Hematopoietic multipotent progenitor cell treated with erythropoietin and hydrocortisone succinate and interleukin-3 and kit ligand, for 15 days (in vitro differentiated cells): ENCODE measurements at regions not wholly inside any gene's neighbourhood (a gene's known extent, or its start where the extent isn't known, plus 50 kb on each side); places are given as distances from the start of the nearest gene placed in this dataset.

ENCODE experiments used
- DNase-seq: peaks from one replicate; pipeline ENCODE4 v3.0.0-alpha.2; 2015; ENCODE audit warnings: low spot score

- DNase-seq, result no peak
These were observed 107.6 kb upstream of the PRSS58 start for GRCh38 chr7:142365410-142365842.

- no peak for DNase-seq
These were observed 106.7 kb upstream of the PRSS58 start for GRCh38 chr7:142364551-142364950.

GRCh38 chr7:142362349-142362748, 104.5 kb upstream of the PRSS58 start:
- DNase-seq, result no peak

- DNase-seq, result no peak
These were observed 101.9 kb upstream of the PRSS58 start for GRCh38 chr7:142359694-142360279.

GRCh38 chr7:142357953-142358520, 100.2 kb upstream of the PRSS58 start:
- peak; percentile 61 for DNase-seq

- DNase-seq, result no peak
These were observed 98.3 kb upstream of the PRSS58 start for GRCh38 chr7:142356166-142356565.

- DNase-seq, result no peak
These were observed 97.5 kb upstream of the PRSS58 start for GRCh38 chr7:142355328-142355727.

GRCh38 chr7:142353147-142354060, 95.5 kb upstream of the PRSS58 start:
- no peak for DNase-seq

GRCh38 chr7:142352543-142352942, 94.7 kb upstream of the PRSS58 start:
- DNase-seq, result no peak

- DNase-seq, result no peak
These were observed 93.3 kb upstream of the PRSS58 start for GRCh38 chr7:142351145-142351544.

- no peak for DNase-seq
These were observed 92.0 kb upstream of the PRSS58 start for GRCh38 chr7:142349670-142350405.

GRCh38 chr7:142348921-142349405, 91.1 kb upstream of the PRSS58 start:
- no peak for DNase-seq

GRCh38 chr7:142348100-142348499, 90.2 kb upstream of the PRSS58 start:
- DNase-seq, result no peak

- DNase-seq, result no peak
These were observed 89.2 kb upstream of the PRSS58 start for GRCh38 chr7:142347091-142347490.

- no peak for DNase-seq
These were observed 88.0 kb upstream of the PRSS58 start for GRCh38 chr7:142345811-142346210.

GRCh38 chr7:142338633-142339501, 81.0 kb upstream of the PRSS58 start:
- DNase-seq, result no peak

- DNase-seq, result no peak
These were observed 79.5 kb upstream of the PRSS58 start for GRCh38 chr7:142337054-142338001.

GRCh38 chr7:142334806-142335205, 76.9 kb upstream of the PRSS58 start:
- no peak for DNase-seq

GRCh38 chr7:142334236-142334635, 76.4 kb upstream of the PRSS58 start:
- no peak for DNase-seq

- no peak for DNase-seq
These were observed 74.6 kb upstream of the PRSS58 start for GRCh38 chr7:142332421-142332820.
